Umbilical cord (tissue), 1 donor: ENCODE measurements at regions not wholly inside any gene's neighbourhood (a gene's known extent, or its start where the extent isn't known, plus 50 kb on each side); places are given as distances from the start of the nearest gene placed in this dataset.
"Not testable (repeated sequence)": the region's sequence is repeated elsewhere in the genome, so short reads cannot be mapped to it uniquely, and the experiment has no call there.

Source experiments
- DNase-seq: peaks from one replicate; pipeline ENCODE4 v3.0.0-alpha.2; 2015; ENCODE audit warnings: low spot score

GRCh38 chr4:94152466-94152865 lies 55.2 kb upstream of the SMARCAD1 start:
- DNase-seq: no peak

- not testable (repeated sequence) for DNase-seq
Observed at GRCh38 chr4:94155404-94155803, 52.3 kb upstream of the SMARCAD1 start.

GRCh38 chr4:94156826-94157225 lies 50.8 kb upstream of the SMARCAD1 start:
- DNase-seq: no peak
